Esophagus muscularis mucosa (tissue), 4 donors: ENCODE measurements at regions not wholly inside any gene's neighbourhood (a gene's known extent, or its start where the extent isn't known, plus 50 kb on each side); places are given as distances from the start of the nearest gene placed in this dataset.
"Not testable (repeated sequence)": the region's sequence is repeated elsewhere in the genome, so short reads cannot be mapped to it uniquely, and the experiment has no call there.

Experiments used
- EP300 ChIP-seq: sonication (generic); formaldehyde crosslinking; IDR thresholded peaks from one replicate; pipeline ENCODE4 v1.6.1; 2017; ENCODE audit warnings: antibody characterized with exemption
- POLR2A ChIP-seq: fragments of 450-650 bp; IDR thresholded peaks from one replicate; pipeline ENCODE4 v1.6.1; 2017; ENCODE audit warnings: antibody characterized with exemption, moderate library complexity, mild to moderate bottlenecking, low read depth
- TF ChIP-seq, protein P1 (sequence below), 3 experiments: fragments of 200-600 bp in 2 of 3; fragments of 450-650 bp in 1 of 3; sonication (generic) in 2 of 3; IDR thresholded peaks; one replicate each; pipeline ENCODE4 v1.5.1; 2017 to 2019; ENCODE audit warnings: antibody characterized with exemption in 3 of 3, mild to moderate bottlenecking in 2 of 3, moderate library complexity in 1 of 3

DNA sequence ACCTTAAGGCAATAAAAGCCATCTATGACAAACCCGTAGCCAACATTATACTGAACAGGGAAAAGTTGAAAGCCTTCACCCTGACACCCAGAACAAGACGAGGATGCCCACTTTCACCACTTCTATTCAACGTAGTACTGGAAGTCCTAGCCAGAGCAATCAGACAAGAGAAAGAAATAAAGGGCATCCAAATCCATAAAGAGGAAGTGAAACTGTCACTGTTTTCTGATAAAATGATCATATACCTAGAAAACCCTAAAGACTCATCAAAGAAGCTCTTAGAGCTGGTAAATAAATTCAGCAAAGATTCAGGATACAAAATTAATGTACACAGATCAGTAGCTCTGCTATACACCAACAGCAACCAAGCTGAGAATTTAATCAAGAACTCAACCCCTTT is 1561.9 kb upstream of the CELF4 start:
- TF ChIP-seq, protein P1, sequence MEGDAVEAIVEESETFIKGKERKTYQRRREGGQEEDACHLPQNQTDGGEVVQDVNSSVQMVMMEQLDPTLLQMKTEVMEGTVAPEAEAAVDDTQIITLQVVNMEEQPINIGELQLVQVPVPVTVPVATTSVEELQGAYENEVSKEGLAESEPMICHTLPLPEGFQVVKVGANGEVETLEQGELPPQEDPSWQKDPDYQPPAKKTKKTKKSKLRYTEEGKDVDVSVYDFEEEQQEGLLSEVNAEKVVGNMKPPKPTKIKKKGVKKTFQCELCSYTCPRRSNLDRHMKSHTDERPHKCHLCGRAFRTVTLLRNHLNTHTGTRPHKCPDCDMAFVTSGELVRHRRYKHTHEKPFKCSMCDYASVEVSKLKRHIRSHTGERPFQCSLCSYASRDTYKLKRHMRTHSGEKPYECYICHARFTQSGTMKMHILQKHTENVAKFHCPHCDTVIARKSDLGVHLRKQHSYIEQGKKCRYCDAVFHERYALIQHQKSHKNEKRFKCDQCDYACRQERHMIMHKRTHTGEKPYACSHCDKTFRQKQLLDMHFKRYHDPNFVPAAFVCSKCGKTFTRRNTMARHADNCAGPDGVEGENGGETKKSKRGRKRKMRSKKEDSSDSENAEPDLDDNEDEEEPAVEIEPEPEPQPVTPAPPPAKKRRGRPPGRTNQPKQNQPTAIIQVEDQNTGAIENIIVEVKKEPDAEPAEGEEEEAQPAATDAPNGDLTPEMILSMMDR (IDR thresholded peaks at IDR 0.05) = not testable (repeated sequence)
- not testable (repeated sequence) for TF ChIP-seq EP300, POLR2A
